Spleen (tissue), 11 donors: ENCODE measurements at regions not wholly inside any gene's neighbourhood (a gene's known extent, or its start where the extent isn't known, plus 50 kb on each side); places are given as distances from the start of the nearest gene placed in this dataset.

ENCODE experiments used
- DNase-seq: peaks from one replicate; pipeline ENCODE4 v3.0.0-alpha.2; 2020
- H3K27ac ChIP-seq, 8 donors: fragments of 200-600 bp; sonication (generic) in 7 of 8; 1 replicate in 4 of 8; 2 replicates in 4 of 8; pipeline versions ENCODE4 v1.5.0 to v1.8.0; 2016 to 2021; ENCODE audit warnings: inconsistent platforms in 4 of 8, mild to moderate bottlenecking in 4 of 8, moderate library complexity in 1 of 8
- H3K27me3 ChIP-seq, 7 donors: fragments of 200-600 bp; sonication (generic) in 6 of 7; replicated peaks in 1 of 7; 1 replicate in 4 of 7; 2 replicates in 3 of 7; pipeline versions ENCODE4 v1.5.0 to v1.8.0; 2016 to 2021; ENCODE audit warnings: inconsistent platforms in 3 of 7, mild to moderate bottlenecking in 1 of 7
- H3K36me3 ChIP-seq, 6 donors: fragments of 200-600 bp; sonication (generic) in 5 of 6; 1 replicate in 4 of 6; 2 replicates in 2 of 6; pipeline versions ENCODE4 v1.5.0 to v1.8.0; 2016 to 2021; ENCODE audit warnings: inconsistent platforms in 2 of 6
- H3K4me1 ChIP-seq, 6 donors: fragments of 200-600 bp; sonication (generic) in 5 of 6; 1 replicate in 3 of 6; 2 replicates in 3 of 6; pipeline versions ENCODE4 v1.5.0 to v1.8.0; 2016 to 2021; ENCODE audit warnings: inconsistent platforms in 3 of 6
- H3K4me3 ChIP-seq, 8 donors: fragments of 200-600 bp; sonication (generic) in 7 of 8; 1 replicate in 4 of 8; 2 replicates in 4 of 8; pipeline versions ENCODE4 v1.5.0 to v1.8.0; 2016 to 2021; ENCODE audit warnings: inconsistent platforms in 4 of 8, mild to moderate bottlenecking in 4 of 8, moderate library complexity in 2 of 8
- H3K9me3 ChIP-seq, 8 donors: fragments of 200-600 bp; sonication (generic) in 7 of 8; 1 replicate in 4 of 8; 2 replicates in 4 of 8; pipeline versions ENCODE4 v1.5.0 to v1.8.0; 2016 to 2021; ENCODE audit warnings: inconsistent platforms in 4 of 8
- CTCF ChIP-seq, 11 experiments: fragments of 200-600 bp in 7 of 11; fragments of 450-650 bp in 4 of 11; sonication (generic) in 4 of 11; IDR thresholded peaks in 8 of 11; conservative IDR thresholded peaks in 3 of 11; 1 replicate in 7 of 11; 2 replicates in 4 of 11; pipeline versions ENCODE4 v1.4.0 to v1.8.0; 2016 to 2021; ENCODE audit warnings: antibody characterized with exemption in 11 of 11, inconsistent platforms in 4 of 11, mild to moderate bottlenecking in 1 of 11
- POLR2A ChIP-seq, 3 donors: fragments of 450-650 bp; IDR thresholded peaks; one replicate each; pipeline ENCODE4 v1.5.1; 2017; ENCODE audit warnings: antibody characterized with exemption in 3 of 3, mild to moderate bottlenecking in 1 of 3
- POLR2AphosphoS5 ChIP-seq, 3 donors: sonication (generic); formaldehyde crosslinking; IDR thresholded peaks; one replicate each; pipeline ENCODE4 v1.5.1; 2017; ENCODE audit warnings: antibody characterized with exemption in 3 of 3
- WGBS, 5 donors: extraction: QIAGEN DNeasy Blood & Tissue Kit in 3 of 5; methylation state at CpG; one replicate each; pipeline versions ENCODE4 v1.1.5 to v1.1.7; 2013 to 2018; 5-methylcytosine and 5-hydroxymethylcytosine counted together
- intact Hi-C: fragments of 100-400 bp; cut with DNase I; formaldehyde crosslinking; loops from one replicate; pipeline ENCODE4 v1.15.0; 2023; ENCODE audit warnings: low total_unique reads
- donor health status: healthy with polysubstance abuse.
- donor health status: DM: no; HTN: no; CAD: no; lungs with moderate emphysema.
- donor health status: DM: no; HTN: no; CAD: no.
- donor health status: Bipolar disorder and iron deficiency.
- donor health status: healthy.
- donor health status: DM: no; HTN: no; CAD: no.
- donor health status: DM: yes; HTN: yes; CAD: no.

GRCh38 chr5:126052791-126053190 lies 370.4 kb upstream of the GRAMD2B start:
- Histone ChIP-seq H3K4me3 (no peak overlapping the region), H3K27ac (no peak overlapping the region), H3K27me3 (no peaks in the 10 kb centered on the region), H3K9me3 (peaks cover 0 to 6% (median 0%) of the 10 kb centered on the region in 8 donors), H3K4me1 (no peaks in the 10 kb centered on the region), H3K36me3 (no peaks in the 10 kb centered on the region)
- TF ChIP-seq POLR2A (IDR thresholded peaks at IDR 0.05) (no peak), POLR2AphosphoS5 (IDR thresholded peaks at IDR 0.05) (no peak), CTCF (IDR thresholded peaks at IDR 0.05 in 8 of 11, conservative IDR thresholded peaks at IDR 0.05 in 3 of 11) (no peak)
- intact Hi-C loops: no loop called here
- WGBS, 5 donors: 87 to 97% (median 96%) methylated on average over 1 of the region's 1 CpG
- no peak for DNase-seq

GRCh38 chr5:126053630-126054029 lies 369.6 kb upstream of the GRAMD2B start:
- Histone ChIP-seq H3K27me3 (no peaks in the 10 kb centered on the region), H3K9me3 (peaks cover 0 to 10% (median 4%) of the 10 kb centered on the region in 8 donors), H3K27ac (no peak overlapping the region), H3K4me3 (no peak overlapping the region), H3K36me3 (no peaks in the 10 kb centered on the region), H3K4me1 (no peaks in the 10 kb centered on the region)
- TF ChIP-seq POLR2AphosphoS5 (IDR thresholded peaks at IDR 0.05): no peak
- intact Hi-C loops: no loop called here
- no peak for DNase-seq
- 83 to 92% (median 90%) methylated on average over 2 of the region's 2 CpGs for WGBS, 5 donors

GRCh38 chr5:126054577-126055347 lies 368.4 kb upstream of the GRAMD2B start:
- TF ChIP-seq POLR2A (IDR thresholded peaks at IDR 0.05) (no peak), POLR2AphosphoS5 (IDR thresholded peaks at IDR 0.05) (no peak)
- no peak for DNase-seq
- intact Hi-C loops: no loop called here
- H3K27me3 ChIP-seq: no peaks in the 10 kb centered on the region
- no peak overlapping the region for H3K4me3 ChIP-seq
- H3K27ac ChIP-seq: no peak overlapping the region
- peaks cover 0 to 12% (median 5%) of the 10 kb centered on the region in 8 donors for H3K9me3 ChIP-seq
- WGBS, 5 donors: 52 to 61% (median 55%) methylated on average over 10 of the region's 10 CpGs
- no peaks in the 10 kb centered on the region for H3K36me3 ChIP-seq
- H3K4me1 ChIP-seq: no peaks in the 10 kb centered on the region

GRCh38 chr5:126055348-126055729 lies 367.9 kb upstream of the GRAMD2B start:
- DNase-seq: no peak
- intact Hi-C loops: no loop called here
- Histone ChIP-seq H3K4me3 (no peak overlapping the region), H3K36me3 (no peaks in the 10 kb centered on the region), H3K4me1 (no peaks in the 10 kb centered on the region), H3K27ac (no peak overlapping the region), H3K27me3 (no peaks in the 10 kb centered on the region), H3K9me3 (peaks cover 0 to 12% (median 5%) of the 10 kb centered on the region in 8 donors)
- 76 to 89% (median 88%) methylated on average over 2 of the region's 2 CpGs for WGBS, 5 donors
- TF ChIP-seq POLR2A (IDR thresholded peaks at IDR 0.05) (no peak), POLR2AphosphoS5 (IDR thresholded peaks at IDR 0.05) (no peak), CTCF (IDR thresholded peaks at IDR 0.05 in 8 of 11, conservative IDR thresholded peaks at IDR 0.05 in 3 of 11) (no peak)

GRCh38 chr5:126056352-126056751 lies 366.9 kb upstream of the GRAMD2B start:
- no peaks in the 10 kb centered on the region for H3K27me3 ChIP-seq
- H3K4me1 ChIP-seq: no peaks in the 10 kb centered on the region
- WGBS, 5 donors: 83 to 92% (median 83%) methylated on average over 1 of the region's 1 CpG
- intact Hi-C loops: no loop called here
- no peaks in the 10 kb centered on the region for H3K36me3 ChIP-seq
- TF ChIP-seq CTCF (IDR thresholded peaks at IDR 0.05 in 8 of 11, conservative IDR thresholded peaks at IDR 0.05 in 3 of 11) (no peak), POLR2A (IDR thresholded peaks at IDR 0.05) (no peak), POLR2AphosphoS5 (IDR thresholded peaks at IDR 0.05) (no peak)
- H3K4me3 ChIP-seq: no peak overlapping the region
- DNase-seq: no peak
- H3K27ac ChIP-seq: no peak overlapping the region
- peaks cover 0 to 12% (median 5%) of the 10 kb centered on the region in 8 donors for H3K9me3 ChIP-seq
